ENCODE measurements at regions not wholly inside any gene's neighbourhood (a gene's known extent, or its start where the extent isn't known, plus 50 kb on each side); places are given as distances from the start of the nearest gene placed in this dataset.

GRCh38 chr1:190936337-190936736 is 458.7 kb upstream of the BRINP3 start:
- no peak for TF ChIP-seq CTCF (IDR thresholded peaks at IDR 0.05; ENCODE audit: poor library complexity)
- TF ChIP-seq EZH2 (IDR thresholded peaks at IDR 0.05; ENCODE audit: borderline replicate concordance), result no peak
